ENCODE measurements at regions not wholly inside any gene's neighbourhood (a gene's known extent, or its start where the extent isn't known, plus 50 kb on each side); places are given as distances from the start of the nearest gene placed in this dataset.

DNA sequence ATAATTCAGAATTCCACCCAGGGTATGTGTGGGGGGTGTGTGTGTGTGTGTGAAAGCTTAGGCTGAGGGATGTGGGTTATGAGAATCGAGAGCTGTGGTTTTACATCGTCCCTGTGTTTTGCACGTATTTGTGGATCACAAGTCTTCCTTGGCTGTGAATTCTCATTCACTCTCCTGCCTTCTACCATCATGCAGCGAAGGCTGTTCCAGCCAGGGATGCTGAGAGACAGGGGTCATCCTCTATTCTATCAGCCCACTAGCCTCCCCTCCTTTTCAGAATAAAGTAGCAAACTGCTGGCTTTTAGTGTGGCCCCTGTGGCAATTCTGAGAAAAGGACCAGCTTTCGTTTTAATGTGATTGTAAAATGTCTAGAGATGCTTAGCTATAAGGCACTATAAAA lies 460.6 kb upstream of the NR2F2 start:
- TF ChIP-seq CTCF (optimal IDR thresholded peaks at IDR 0.05 in 1 of 3, IDR thresholded peaks at IDR 0.05 in 1 of 3, conservative IDR thresholded peaks at IDR 0.05 in 1 of 3; ENCODE audit: extremely low read depth in 1 of 3, insufficient read depth in 2 of 3, low read length in 3 of 3) (no peak), EZH2 (IDR thresholded peaks at IDR 0.05; ENCODE audit: low read length) (no peak)

All from keratinocyte (primary cell).